HG03565 (cell line): ENCODE measurements at regions not wholly inside any gene's neighbourhood (a gene's known extent, or its start where the extent isn't known, plus 50 kb on each side); places are given as distances from the start of the nearest gene placed in this dataset.

ENCODE experiments used
- ATAC-seq: cut with Tn5 transposase; IDR thresholded peaks from one replicate; pipeline ENCODE4 v1.9.1; 2021; ENCODE audit warnings: mild to moderate bottlenecking, moderate library complexity; ENCODE audit not compliant: unreplicated experiment

GRCh38 chr14:62626416-62626815 is 418.8 kb downstream of the KCNH5 start:
- ATAC-seq, result no peak

DNA sequence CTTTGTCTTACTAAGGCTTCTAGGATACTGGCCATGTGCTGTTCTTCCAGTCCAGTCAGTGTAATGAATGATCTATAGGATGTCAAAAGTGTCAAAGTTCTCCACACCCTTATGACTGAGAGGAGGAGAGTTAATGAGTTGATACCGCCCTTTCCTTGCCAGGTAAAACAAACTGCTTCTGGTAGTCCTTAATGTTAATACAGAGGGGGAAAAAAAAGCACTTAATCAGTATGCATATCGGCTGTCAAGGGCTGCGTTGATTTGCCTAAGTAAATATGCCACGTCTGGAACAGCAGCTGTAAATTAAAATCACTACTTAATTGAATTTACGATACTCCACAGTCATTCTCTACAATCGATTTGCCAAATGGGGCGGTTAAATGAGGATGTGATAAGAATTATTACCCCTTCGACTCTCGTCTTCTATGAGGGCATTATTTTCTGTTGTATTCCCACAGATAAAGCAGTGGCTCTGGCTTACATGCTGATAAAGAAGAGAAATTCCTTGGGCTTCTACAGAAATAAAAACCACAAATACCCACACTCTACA is 416.0 kb downstream of the KCNH5 start:
- no peak for ATAC-seq

- ATAC-seq, result no peak
These were observed 414.1 kb downstream of the KCNH5 start for GRCh38 chr14:62631176-62631575.

- ATAC-seq, result no peak
These were observed 412.5 kb downstream of the KCNH5 start for GRCh38 chr14:62632771-62633170.

DNA sequence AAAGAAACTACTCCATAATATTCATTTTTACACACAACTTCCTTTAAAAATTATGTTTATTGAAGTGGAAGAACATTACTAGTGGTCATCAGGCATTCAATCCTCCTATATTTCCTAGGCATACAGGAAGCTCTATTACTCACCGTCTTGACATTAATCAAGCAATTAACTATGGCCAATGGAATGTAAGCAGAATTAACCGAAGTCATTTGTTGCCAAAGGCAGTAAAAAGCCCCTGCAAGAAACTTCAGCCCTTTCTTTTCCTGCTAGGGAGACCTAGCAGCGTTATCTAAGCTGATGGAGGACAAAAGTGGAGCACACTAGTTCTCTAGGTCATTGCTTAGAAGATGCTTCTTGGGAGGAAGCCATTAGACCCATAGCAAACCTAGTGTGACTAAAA is 399.6 kb downstream of the KCNH5 start:
- no peak for ATAC-seq
